ENCODE measurements at regions not wholly inside any gene's neighbourhood (a gene's known extent, or its start where the extent isn't known, plus 50 kb on each side); places are given as distances from the start of the nearest gene placed in this dataset.

DNA sequence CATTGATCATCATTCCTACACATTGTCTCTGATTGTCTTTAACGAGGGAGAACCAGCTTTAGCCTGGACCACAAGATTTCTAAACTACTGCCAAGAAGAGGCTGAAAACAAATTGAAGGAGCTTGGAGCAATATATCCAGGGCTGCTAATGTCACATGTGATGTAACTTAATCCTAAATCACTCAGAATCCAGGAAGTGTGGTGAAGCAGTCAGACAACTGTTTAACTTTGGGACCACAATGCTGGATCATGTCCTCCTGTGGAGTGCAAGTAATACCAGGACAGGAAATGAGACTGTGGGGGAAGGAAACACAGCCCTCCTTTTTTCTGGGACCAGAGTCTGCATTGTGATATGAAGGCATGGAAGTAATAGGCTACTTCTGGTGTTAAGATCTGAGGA, 430.2 kb downstream of the KCTD12 start:
- TF ChIP-seq EP300 (IDR thresholded peaks at IDR 0.05) = no peak
- TF ChIP-seq, protein P1, sequence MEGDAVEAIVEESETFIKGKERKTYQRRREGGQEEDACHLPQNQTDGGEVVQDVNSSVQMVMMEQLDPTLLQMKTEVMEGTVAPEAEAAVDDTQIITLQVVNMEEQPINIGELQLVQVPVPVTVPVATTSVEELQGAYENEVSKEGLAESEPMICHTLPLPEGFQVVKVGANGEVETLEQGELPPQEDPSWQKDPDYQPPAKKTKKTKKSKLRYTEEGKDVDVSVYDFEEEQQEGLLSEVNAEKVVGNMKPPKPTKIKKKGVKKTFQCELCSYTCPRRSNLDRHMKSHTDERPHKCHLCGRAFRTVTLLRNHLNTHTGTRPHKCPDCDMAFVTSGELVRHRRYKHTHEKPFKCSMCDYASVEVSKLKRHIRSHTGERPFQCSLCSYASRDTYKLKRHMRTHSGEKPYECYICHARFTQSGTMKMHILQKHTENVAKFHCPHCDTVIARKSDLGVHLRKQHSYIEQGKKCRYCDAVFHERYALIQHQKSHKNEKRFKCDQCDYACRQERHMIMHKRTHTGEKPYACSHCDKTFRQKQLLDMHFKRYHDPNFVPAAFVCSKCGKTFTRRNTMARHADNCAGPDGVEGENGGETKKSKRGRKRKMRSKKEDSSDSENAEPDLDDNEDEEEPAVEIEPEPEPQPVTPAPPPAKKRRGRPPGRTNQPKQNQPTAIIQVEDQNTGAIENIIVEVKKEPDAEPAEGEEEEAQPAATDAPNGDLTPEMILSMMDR (IDR thresholded peaks at IDR 0.05) = no peak
